ENCODE measurements at regions not wholly inside any gene's neighbourhood (a gene's known extent, or its start where the extent isn't known, plus 50 kb on each side); places are given as distances from the start of the nearest gene placed in this dataset.

DNA sequence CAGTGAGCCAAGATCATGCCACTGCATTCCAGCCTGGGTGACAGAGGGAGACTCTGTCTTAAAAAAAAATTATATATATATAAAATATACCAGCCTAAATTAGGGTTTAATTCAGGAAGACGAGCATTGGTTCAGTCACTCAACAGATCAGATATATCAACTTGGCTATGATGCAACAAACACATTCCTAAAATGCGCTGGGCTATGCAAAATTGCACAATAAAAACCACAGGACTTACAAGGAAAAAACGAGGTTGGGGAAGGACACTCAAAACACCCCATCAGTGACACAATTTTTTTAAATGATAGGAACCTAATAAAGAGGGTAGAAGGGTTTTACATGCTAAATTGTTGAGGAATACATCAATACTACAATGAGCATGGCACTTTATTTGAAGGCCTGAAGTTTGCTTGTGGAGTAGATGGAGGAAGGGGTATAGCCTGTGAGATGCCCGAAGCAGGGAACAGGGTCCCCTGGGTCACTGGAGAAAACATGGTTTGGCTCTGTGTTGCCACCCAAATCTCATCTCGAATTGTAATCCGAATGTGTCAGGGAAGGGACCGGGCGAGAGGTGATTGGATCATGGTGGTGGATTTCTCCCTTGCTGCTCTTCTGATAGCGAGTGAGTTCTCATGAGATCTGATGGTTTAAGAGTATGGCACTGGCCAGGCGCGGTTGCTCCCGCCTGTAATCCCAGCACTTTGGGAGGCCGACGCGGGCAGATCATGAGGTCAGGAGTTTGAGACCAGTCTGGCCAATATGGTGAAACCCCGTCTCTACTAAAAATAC, 71.2 kb downstream of the TNFAIP2 start:
- Histone ChIP-seq H3K9me3 (ENCODE audit: low read length) (no peaks in the 10 kb centered on the region), H3K79me2 (ENCODE audit: insufficient read depth, low read length) (no peaks in the 10 kb centered on the region), H4K20me1 (ENCODE audit: insufficient read depth, low read length) (no peaks in the 10 kb centered on the region), H3K4me3 (replicated peaks in 1 of 3; ENCODE audit: insufficient read depth in 1 of 3, low read depth in 2 of 3, low read length in 3 of 3) (no peak overlapping the region), H3K9ac (ENCODE audit: insufficient read depth, low read depth, low read length) (no peak overlapping the region), H2AFZ (ENCODE audit: low read length) (no peak overlapping the region), H3K27ac (ENCODE audit: extremely low read length, insufficient read depth, low read length) (no peak overlapping the region), H3K27me3 (ENCODE audit: control insufficient read depth in 1 of 2, insufficient read depth in 2 of 2, low read length in 2 of 2) (no peaks in the 10 kb centered on the region), H3K4me1 (ENCODE audit: insufficient read depth, low read length) (peaks cover 42% of the 10 kb centered on the region), H3K36me3 (replicated peaks in 1 of 2; ENCODE audit: control insufficient read depth in 1 of 2, insufficient read depth in 2 of 2, low read length in 2 of 2) (no peaks in the 10 kb centered on the region), H3K4me2 (ENCODE audit: low read depth, low read length) (no peak overlapping the region)
- intact Hi-C loops (cut with micrococcal nuclease; ENCODE audit: unreplicated experiment) (no loop called here), in situ Hi-C loops (cut with HindIII; ENCODE audit: extremely low pct_ligation_motif_present, low pct_unique_long_range_greater_than_20kb) (no loop called here)
- WGBS (ENCODE audit: low lambda C conversion rate), result 49% methylated on average over 9 of the region's 16 CpGs
- DNase-seq (ENCODE audit: low spot score) (peak; percentile 21), ATAC-seq (no peak), FAIRE-seq (no peak)
- CTCF ChIA-PET (ENCODE audit: low intra/inter-chr PET ratio, low total read pairs), result no interaction called here
- BruUV-seq (replicated peaks), result no TSS peak
- POLR2A ChIA-PET, result no interaction called here
- TF ChIP-seq MAFF (IDR thresholded peaks at IDR 0.05; ENCODE audit: low read depth, low read length) (peak; percentile 28; the same call in 1 of the 2 replicates), TEAD3 (CRISPR knock-in tag; optimal IDR thresholded peaks at IDR 0.05; ENCODE audit: borderline replicate concordance) (peak; percentile 75), HMG20A (CRISPR knock-in tag; IDR thresholded peaks at IDR 0.05; ENCODE audit: borderline replicate concordance) (peak; percentile 30; the same call in 1 of the 2 replicates), ZNF552 (CRISPR knock-in tag; IDR thresholded peaks at IDR 0.05; ENCODE audit: borderline replicate concordance) (no peak), ZFP36L1 (CRISPR knock-in tag; IDR thresholded peaks at IDR 0.05) (no peak), MIER3 (CRISPR knock-in tag; IDR thresholded peaks at IDR 0.05; ENCODE audit: borderline replicate concordance) (no peak), SOX13 (IDR thresholded peaks at IDR 0.05) (no peak), SOX13 (CRISPR knock-in tag; conservative IDR thresholded peaks at IDR 0.05 in 1 of 2, IDR thresholded peaks at IDR 0.05 in 1 of 2) (0 out of 4 replicates have a peak, but pooled peaks of 1 of the 2 experiments have one; percentile 13), THYN1 (CRISPR knock-in tag; IDR thresholded peaks at IDR 0.05; ENCODE audit: borderline replicate concordance, low read depth) (no peak), NFIB (CRISPR knock-in tag; IDR thresholded peaks at IDR 0.05; ENCODE audit: borderline replicate concordance) (no peak), KDM2A (CRISPR knock-in tag; IDR thresholded peaks at IDR 0.05; ENCODE audit: borderline replicate concordance, low read depth) (no peak), MAFK (conservative IDR thresholded peaks at IDR 0.05 in 1 of 2, IDR thresholded peaks at IDR 0.05 in 1 of 2; ENCODE audit: low read length in 2 of 2) (peak in 1 of 2 experiments; percentile 23; a peak in 2 of 4 replicates), ZNF547 (CRISPR knock-in tag; IDR thresholded peaks at IDR 0.05) (no peak), CEBPG (CRISPR knock-in tag; IDR thresholded peaks at IDR 0.05) (peak; percentile 76), TBL1XR1 (IDR thresholded peaks at IDR 0.05; ENCODE audit: borderline replicate concordance, low read length, partially characterized antibody) (peak; percentile 76), CBFB (CRISPR knock-in tag; IDR thresholded peaks at IDR 0.05) (peak; percentile 92)
- TF ChIP-seq, protein P1, sequence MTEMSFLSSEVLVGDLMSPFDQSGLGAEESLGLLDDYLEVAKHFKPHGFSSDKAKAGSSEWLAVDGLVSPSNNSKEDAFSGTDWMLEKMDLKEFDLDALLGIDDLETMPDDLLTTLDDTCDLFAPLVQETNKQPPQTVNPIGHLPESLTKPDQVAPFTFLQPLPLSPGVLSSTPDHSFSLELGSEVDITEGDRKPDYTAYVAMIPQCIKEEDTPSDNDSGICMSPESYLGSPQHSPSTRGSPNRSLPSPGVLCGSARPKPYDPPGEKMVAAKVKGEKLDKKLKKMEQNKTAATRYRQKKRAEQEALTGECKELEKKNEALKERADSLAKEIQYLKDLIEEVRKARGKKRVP (CRISPR knock-in tag; IDR thresholded peaks at IDR 0.05), result peak in 1 of 2 experiments; percentile 54; a peak in 1 of 4 replicates
- TF ChIP-seq, protein P2, sequence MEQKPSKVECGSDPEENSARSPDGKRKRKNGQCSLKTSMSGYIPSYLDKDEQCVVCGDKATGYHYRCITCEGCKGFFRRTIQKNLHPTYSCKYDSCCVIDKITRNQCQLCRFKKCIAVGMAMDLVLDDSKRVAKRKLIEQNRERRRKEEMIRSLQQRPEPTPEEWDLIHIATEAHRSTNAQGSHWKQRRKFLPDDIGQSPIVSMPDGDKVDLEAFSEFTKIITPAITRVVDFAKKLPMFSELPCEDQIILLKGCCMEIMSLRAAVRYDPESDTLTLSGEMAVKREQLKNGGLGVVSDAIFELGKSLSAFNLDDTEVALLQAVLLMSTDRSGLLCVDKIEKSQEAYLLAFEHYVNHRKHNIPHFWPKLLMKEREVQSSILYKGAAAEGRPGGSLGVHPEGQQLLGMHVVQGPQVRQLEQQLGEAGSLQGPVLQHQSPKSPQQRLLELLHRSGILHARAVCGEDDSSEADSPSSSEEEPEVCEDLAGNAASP (CRISPR knock-in tag; IDR thresholded peaks at IDR 0.05; ENCODE audit: borderline replicate concordance), result peak; percentile 70; the same call in 1 of the 2 replicates
- TF ChIP-seq, protein P3, sequence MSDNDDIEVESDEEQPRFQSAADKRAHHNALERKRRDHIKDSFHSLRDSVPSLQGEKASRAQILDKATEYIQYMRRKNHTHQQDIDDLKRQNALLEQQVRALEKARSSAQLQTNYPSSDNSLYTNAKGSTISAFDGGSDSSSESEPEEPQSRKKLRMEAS (IDR thresholded peaks at IDR 0.05), result no peak
- TF ChIP-seq, protein P4, sequence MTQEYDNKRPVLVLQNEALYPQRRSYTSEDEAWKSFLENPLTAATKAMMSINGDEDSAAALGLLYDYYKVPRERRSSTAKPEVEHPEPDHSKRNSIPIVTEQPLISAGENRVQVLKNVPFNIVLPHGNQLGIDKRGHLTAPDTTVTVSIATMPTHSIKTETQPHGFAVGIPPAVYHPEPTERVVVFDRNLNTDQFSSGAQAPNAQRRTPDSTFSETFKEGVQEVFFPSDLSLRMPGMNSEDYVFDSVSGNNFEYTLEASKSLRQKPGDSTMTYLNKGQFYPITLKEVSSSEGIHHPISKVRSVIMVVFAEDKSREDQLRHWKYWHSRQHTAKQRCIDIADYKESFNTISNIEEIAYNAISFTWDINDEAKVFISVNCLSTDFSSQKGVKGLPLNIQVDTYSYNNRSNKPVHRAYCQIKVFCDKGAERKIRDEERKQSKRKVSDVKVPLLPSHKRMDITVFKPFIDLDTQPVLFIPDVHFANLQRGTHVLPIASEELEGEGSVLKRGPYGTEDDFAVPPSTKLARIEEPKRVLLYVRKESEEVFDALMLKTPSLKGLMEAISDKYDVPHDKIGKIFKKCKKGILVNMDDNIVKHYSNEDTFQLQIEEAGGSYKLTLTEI (CRISPR knock-in tag; conservative IDR thresholded peaks at IDR 0.05), result no peak

Data from HepG2 (cell line).